Fibroblast of pulmonary artery (primary cell): ENCODE measurements at regions not wholly inside any gene's neighbourhood (a gene's known extent, or its start where the extent isn't known, plus 50 kb on each side); places are given as distances from the start of the nearest gene placed in this dataset.
A peak's percentile ranks its signal among the peaks of the same experiment; 100 is the strongest.

Source experiments
- DNase-seq: peaks from one replicate; pipeline ENCODE4 v3.0.0-alpha.2; 2010; ENCODE audit warnings: low read depth
- H3K4me3 ChIP-seq: replicated peaks from 2 replicates; pipeline ENCODE4 v1.5.1; 2011; ENCODE audit warnings: low read depth, mild to moderate bottlenecking, control low read depth, low read length, moderate library complexity
- CTCF ChIP-seq: IDR thresholded peaks from 2 replicates; pipeline ENCODE4 v1.5.1; 2011; ENCODE audit warnings: mild to moderate bottlenecking, control low read depth, low read length, inconsistent platforms; ENCODE audit errors: missing control alignments

GRCh38 chr3:90134090-90134489 is 1026.7 kb downstream of the EPHA3 start:
- H3K4me3 ChIP-seq, result no peak overlapping the region
- TF ChIP-seq CTCF, result no peak
- no peak for DNase-seq

GRCh38 chr3:90136456-90137191 is 1029.2 kb downstream of the EPHA3 start:
- TF ChIP-seq CTCF, result no peak
- no peak for DNase-seq
- H3K4me3 ChIP-seq, result no peak overlapping the region

GRCh38 chr3:90145094-90145860 is 1037.9 kb downstream of the EPHA3 start:
- no peak for TF ChIP-seq CTCF
- H3K4me3 ChIP-seq, result no peak overlapping the region
- peak; percentile 0 for DNase-seq

- DNase-seq, result no peak
- no peak for TF ChIP-seq CTCF
- no peak overlapping the region for H3K4me3 ChIP-seq
Observed at GRCh38 chr3:90180096-90180495, 1072.7 kb downstream of the EPHA3 start.

- no peak for DNase-seq
- no peak overlapping the region for H3K4me3 ChIP-seq
- TF ChIP-seq CTCF, result no peak
Observed at GRCh38 chr3:90180543-90180942, 1073.1 kb downstream of the EPHA3 start.

GRCh38 chr3:90182291-90182976 is 1075.0 kb downstream of the EPHA3 start:
- DNase-seq, result peak; percentile 57
- H3K4me3 ChIP-seq, result peak overlapping the region; percentile 34
- peak; percentile 32 for TF ChIP-seq CTCF
